Fibroblast of lung (primary cell): ENCODE measurements at regions not wholly inside any gene's neighbourhood (a gene's known extent, or its start where the extent isn't known, plus 50 kb on each side); places are given as distances from the start of the nearest gene placed in this dataset.

Source experiments
- DNase-seq, 2 donors: peaks; one replicate each; pipeline versions ENCODE4 v3.0.0 to v3.0.0-alpha.2; 2010; ENCODE audit warnings: low read depth in 2 of 2
- H2AFZ ChIP-seq: 2 replicates; pipeline ENCODE4 v1.5.1; 2012; ENCODE audit warnings: low read length, control low read depth, inconsistent platforms
- H3K27ac ChIP-seq: 2 replicates; pipeline ENCODE4 v1.5.1; 2011; ENCODE audit warnings: low read length, control low read depth; ENCODE audit not compliant: insufficient read depth
- H3K27me3 ChIP-seq: 2 replicates; pipeline ENCODE4 v1.5.1; 2011; ENCODE audit warnings: mild to moderate bottlenecking, low read length; ENCODE audit not compliant: control insufficient read depth, insufficient read depth
- H3K36me3 ChIP-seq: 2 replicates; pipeline ENCODE4 v1.5.1; 2011; ENCODE audit warnings: low read length; ENCODE audit not compliant: control insufficient read depth, insufficient read depth
- H3K4me1 ChIP-seq: 2 replicates; pipeline ENCODE4 v1.5.1; 2011; ENCODE audit warnings: low read length; ENCODE audit not compliant: control insufficient read depth, insufficient read depth; ENCODE audit errors: extremely low read depth
- H3K4me2 ChIP-seq: 2 replicates; pipeline ENCODE4 v1.5.1; 2011; ENCODE audit warnings: low read length, control low read depth; ENCODE audit not compliant: insufficient read depth; ENCODE audit errors: extremely low read depth
- H3K4me3 ChIP-seq, 4 experiments: fragments of 200-600 bp in 1 of 4; sonication (generic) in 1 of 4; replicated peaks in 1 of 4; 2 replicates each; pipeline ENCODE4 v1.5.1; 2011 to 2016; ENCODE audit warnings: low read length in 4 of 4, low read depth in 3 of 4, mild to moderate bottlenecking in 3 of 4, control low read depth in 2 of 4, inconsistent platforms in 1 of 4, mixed read lengths in 1 of 4; ENCODE audit not compliant: insufficient read depth in 1 of 4; ENCODE audit errors: control extremely low read depth in 1 of 4
- H3K79me2 ChIP-seq: 2 replicates; pipeline ENCODE4 v1.5.1; 2012; ENCODE audit warnings: mild to moderate bottlenecking, low read length, inconsistent platforms; ENCODE audit not compliant: control insufficient read depth, insufficient read depth
- H3K9ac ChIP-seq: 2 replicates; pipeline ENCODE4 v1.5.1; 2011; ENCODE audit warnings: mild to moderate bottlenecking, low read length, control low read depth; ENCODE audit not compliant: insufficient read depth
- H3K9me3 ChIP-seq: 2 replicates; pipeline ENCODE4 v1.5.1; 2012; ENCODE audit warnings: low read depth, low read length; ENCODE audit not compliant: control insufficient read depth, insufficient read depth
- H4K20me1 ChIP-seq: 2 replicates; pipeline ENCODE4 v1.5.1; 2011; ENCODE audit warnings: low read length; ENCODE audit not compliant: control insufficient read depth, insufficient read depth; ENCODE audit errors: extremely low read depth
- CTCF ChIP-seq, 2 donors: IDR thresholded peaks in 1 of 2; conservative IDR thresholded peaks in 1 of 2; 1 replicate in 1 of 2; 2 replicates in 1 of 2; pipeline ENCODE4 v1.5.1; 2011 to 2012; ENCODE audit warnings: low read length in 2 of 2, control low read depth in 1 of 2, inconsistent platforms in 1 of 2, low read depth in 1 of 2, mild to moderate bottlenecking in 1 of 2
- EZH2 ChIP-seq: IDR thresholded peaks from 2 replicates; pipeline ENCODE4 v1.5.1; 2012; ENCODE audit warnings: low read length, control low read depth, mild to moderate bottlenecking; ENCODE audit errors: missing control alignments

GRCh38 chr13:80133631-80134261 is 207.2 kb downstream of the SPRY2 start:
- Histone ChIP-seq H3K9ac (no peak overlapping the region), H3K9me3 (no peaks in the 10 kb centered on the region), H4K20me1 (no peaks in the 10 kb centered on the region), H2AFZ (peak overlapping the region; percentile 65), H3K4me3 (peak overlapping the region in 2 of 4 experiments; percentile 14 to 21), H3K79me2 (no peaks in the 10 kb centered on the region), H3K4me1 (peaks cover 9% of the 10 kb centered on the region), H3K27ac (peak overlapping the region; percentile 76), H3K4me2 (peak overlapping the region; percentile 92), H3K36me3 (no peaks in the 10 kb centered on the region), H3K27me3 (no peaks in the 10 kb centered on the region)
- DNase-seq: peak in 1 of 2 donors; percentile 32
- no peak for TF ChIP-seq EZH2
- TF ChIP-seq CTCF (conservative IDR thresholded peaks at IDR 0.05 in 1 of 2, IDR thresholded peaks at IDR 0.05 in 1 of 2; ENCODE audit: low read depth in 1 of 2, low read length in 2 of 2): no peak

- TF ChIP-seq CTCF (conservative IDR thresholded peaks at IDR 0.05 in 1 of 2, IDR thresholded peaks at IDR 0.05 in 1 of 2; ENCODE audit: low read depth in 1 of 2, low read length in 2 of 2) (no peak), EZH2 (no peak)
- no peak overlapping the region for H3K9ac ChIP-seq
- peak overlapping the region; percentile 92 for H3K4me2 ChIP-seq
- H3K27ac ChIP-seq: peak overlapping the region; percentile 76
- H3K79me2 ChIP-seq: no peaks in the 10 kb centered on the region
- peak overlapping the region; percentile 21 to 47 (median 44) for H3K4me3 ChIP-seq
- no peaks in the 10 kb centered on the region for H3K27me3 ChIP-seq
- H3K9me3 ChIP-seq: no peaks in the 10 kb centered on the region
- H2AFZ ChIP-seq: peak overlapping the region; percentile 86
- H3K4me1 ChIP-seq: peaks cover 9% of the 10 kb centered on the region
- DNase-seq: peak; percentile 65 to 78
- no peaks in the 10 kb centered on the region for H3K36me3 ChIP-seq
- H4K20me1 ChIP-seq: no peaks in the 10 kb centered on the region
Observed at GRCh38 chr13:80132741-80133601, 208.0 kb downstream of the SPRY2 start.

GRCh38 chr13:80131204-80131603 is 209.7 kb downstream of the SPRY2 start:
- Histone ChIP-seq H3K79me2 (no peaks in the 10 kb centered on the region), H4K20me1 (no peaks in the 10 kb centered on the region), H3K4me3 (peak overlapping the region; percentile 35 to 64 (median 46)), H3K4me1 (peaks cover 9% of the 10 kb centered on the region), H2AFZ (peak overlapping the region; percentile 41), H3K9me3 (no peaks in the 10 kb centered on the region), H3K36me3 (no peaks in the 10 kb centered on the region), H3K9ac (no peak overlapping the region), H3K4me2 (peak overlapping the region; percentile 68), H3K27me3 (no peaks in the 10 kb centered on the region), H3K27ac (peak overlapping the region; percentile 26)
- TF ChIP-seq CTCF (conservative IDR thresholded peaks at IDR 0.05 in 1 of 2, IDR thresholded peaks at IDR 0.05 in 1 of 2; ENCODE audit: low read depth in 1 of 2, low read length in 2 of 2) (no peak), EZH2 (no peak)
- peak; percentile 69 to 78 for DNase-seq
